ENCODE measurements at regions not wholly inside any gene's neighbourhood (a gene's known extent, or its start where the extent isn't known, plus 50 kb on each side); places are given as distances from the start of the nearest gene placed in this dataset.

DNA sequence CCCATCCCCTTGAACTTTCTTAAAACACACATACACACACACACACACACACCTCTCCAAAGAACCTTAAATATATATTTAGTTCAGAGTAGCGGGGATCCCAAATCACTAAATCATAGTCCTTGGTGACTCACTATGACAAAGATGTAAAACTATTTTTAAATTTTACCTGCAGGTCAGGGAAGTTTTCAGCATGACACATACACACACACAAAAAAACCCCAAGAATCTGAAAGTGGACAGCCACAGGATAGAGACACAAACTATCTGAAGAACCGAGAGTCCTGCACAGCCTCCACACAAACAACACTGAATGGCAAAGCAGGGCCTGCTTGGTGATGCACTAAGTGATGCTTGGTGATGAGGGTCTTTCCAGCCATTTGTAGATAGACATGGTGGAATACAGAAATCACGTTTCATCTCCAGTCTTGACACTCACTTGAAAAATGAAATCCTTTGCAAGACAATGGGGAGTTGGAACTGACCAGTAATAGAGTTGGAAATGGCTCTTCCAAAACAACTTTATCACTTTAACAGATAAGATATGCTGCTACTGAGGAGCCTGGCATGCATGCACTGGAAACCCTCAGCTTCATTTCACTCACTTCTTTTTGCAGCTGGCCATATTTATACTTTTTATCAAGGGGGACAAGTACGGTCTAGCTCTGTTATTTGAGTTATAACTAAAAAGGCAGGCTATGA lies 307.3 kb downstream of the RAPGEF2 start:
- no peaks in the 10 kb centered on the region for H3K36me3 ChIP-seq
- ATAC-seq (ENCODE audit: insufficient number of reproducible peaks, low FRiP score, low read depth), result no peak
- no peak overlapping the region for H3K27ac ChIP-seq
- no peak for TF ChIP-seq CTCF (IDR thresholded peaks at IDR 0.05)
- no peaks in the 10 kb centered on the region for H3K27me3 ChIP-seq (replicated peaks; ENCODE audit: insufficient read depth)
- no peak overlapping the region for H3K4me3 ChIP-seq
- no peaks in the 10 kb centered on the region for H3K9me3 ChIP-seq
- no peak for DNase-seq (ENCODE audit: low spot score)
- no peaks in the 10 kb centered on the region for H3K4me1 ChIP-seq (ENCODE audit: control insufficient read depth in 1 of 2, low read depth in 2 of 2)

GRCh38 chr4:159410891-159411290 lies 308.0 kb downstream of the RAPGEF2 start:
- no peak for DNase-seq (ENCODE audit: low spot score)
- H3K36me3 ChIP-seq, result no peaks in the 10 kb centered on the region
- TF ChIP-seq CTCF (IDR thresholded peaks at IDR 0.05), result no peak
- no peaks in the 10 kb centered on the region for H3K4me1 ChIP-seq (ENCODE audit: control insufficient read depth in 1 of 2, low read depth in 2 of 2)
- H3K27ac ChIP-seq, result no peak overlapping the region
- no peaks in the 10 kb centered on the region for H3K27me3 ChIP-seq (replicated peaks; ENCODE audit: insufficient read depth)
- ATAC-seq (ENCODE audit: insufficient number of reproducible peaks, low FRiP score, low read depth), result no peak
- H3K4me3 ChIP-seq, result no peak overlapping the region
- no peaks in the 10 kb centered on the region for H3K9me3 ChIP-seq

GRCh38 chr4:159413306-159413943 lies 310.5 kb downstream of the RAPGEF2 start:
- H3K27me3 ChIP-seq (replicated peaks; ENCODE audit: insufficient read depth), result no peaks in the 10 kb centered on the region
- ATAC-seq (ENCODE audit: insufficient number of reproducible peaks, low FRiP score, low read depth), result no peak
- no peaks in the 10 kb centered on the region for H3K36me3 ChIP-seq
- no peak for TF ChIP-seq CTCF (IDR thresholded peaks at IDR 0.05)
- H3K4me1 ChIP-seq (ENCODE audit: control insufficient read depth in 1 of 2, low read depth in 2 of 2), result no peaks in the 10 kb centered on the region
- no peak overlapping the region for H3K27ac ChIP-seq
- H3K4me3 ChIP-seq, result no peak overlapping the region
- no peaks in the 10 kb centered on the region for H3K9me3 ChIP-seq
- no peak for DNase-seq (ENCODE audit: low spot score)

GRCh38 chr4:159414305-159414704 lies 311.4 kb downstream of the RAPGEF2 start:
- H3K9me3 ChIP-seq, result no peaks in the 10 kb centered on the region
- H3K36me3 ChIP-seq, result no peaks in the 10 kb centered on the region
- H3K4me1 ChIP-seq (ENCODE audit: control insufficient read depth in 1 of 2, low read depth in 2 of 2), result no peaks in the 10 kb centered on the region
- H3K27me3 ChIP-seq (replicated peaks; ENCODE audit: insufficient read depth), result no peaks in the 10 kb centered on the region
- H3K27ac ChIP-seq, result no peak overlapping the region
- no peak for TF ChIP-seq CTCF (IDR thresholded peaks at IDR 0.05)
- ATAC-seq (ENCODE audit: insufficient number of reproducible peaks, low FRiP score, low read depth) (no peak), DNase-seq (ENCODE audit: low spot score) (no peak)
- no peak overlapping the region for H3K4me3 ChIP-seq

- Histone ChIP-seq H3K9me3 (no peaks in the 10 kb centered on the region), H3K4me3 (no peak overlapping the region), H3K27ac (no peak overlapping the region), H3K4me1 (ENCODE audit: control insufficient read depth in 1 of 2, low read depth in 2 of 2) (no peaks in the 10 kb centered on the region), H3K36me3 (no peaks in the 10 kb centered on the region), H3K27me3 (replicated peaks; ENCODE audit: insufficient read depth) (no peaks in the 10 kb centered on the region)
- DNase-seq (ENCODE audit: low spot score), result no peak
- no peak for TF ChIP-seq CTCF (IDR thresholded peaks at IDR 0.05)
- ATAC-seq (ENCODE audit: insufficient number of reproducible peaks, low FRiP score, low read depth), result no peak
Measured at GRCh38 chr4:159416073-159416472, 313.2 kb downstream of the RAPGEF2 start.

Data from thoracic aorta (tissue), 2 donors.